H1 (cell line): ENCODE measurements at regions not wholly inside any gene's neighbourhood (a gene's known extent, or its start where the extent isn't known, plus 50 kb on each side); places are given as distances from the start of the nearest gene placed in this dataset.

Experiments used
- CTCF ChIA-PET: fragments of 300-600 bp; sonication (Branson Sonifier 250); formaldehyde crosslinking; loops from one replicate; lab custom pipeline; 2021; ENCODE audit not compliant: partially characterized antibody; lab: Charles Lee
- POLR2A ChIA-PET: fragments of 300-600 bp; sonication (Branson Sonifier 250); formaldehyde crosslinking; loops from one replicate; lab custom pipeline; 2021; ENCODE audit warnings: inconsistent platforms; ENCODE audit not compliant: partially characterized antibody; lab: Charles Lee
- DNase-seq, 2 experiments: peaks; one replicate each; pipeline versions ENCODE4 v3.0.0 to v3.0.0-alpha.2; 2010 to 2022; ENCODE audit warnings: low spot score in 2 of 2, low read depth in 1 of 2, mixed read lengths in 1 of 2
- FAIRE-seq: peaks from 2 replicates; lab custom pipeline; 2011; peaks lifted over from hg19 to GRCh38; lab: Jason Lieb, UNC
- H2AFZ ChIP-seq: 2 replicates; pipeline ENCODE4 v1.8.1; 2012; ENCODE audit warnings: low read length, inconsistent platforms
- H2AK5ac ChIP-seq: 2 replicates; pipeline ENCODE4 v1.6.1; 2013; ENCODE audit warnings: low read depth, low read length
- H2BK120ac ChIP-seq: replicated peaks from 2 replicates; pipeline ENCODE3; 2013; ENCODE audit warnings: low read depth, low read length, inconsistent platforms
- H2BK12ac ChIP-seq: 2 replicates; pipeline ENCODE4 v1.6.1; 2013; ENCODE audit warnings: low read depth, low read length
- H2BK15ac ChIP-seq: 2 replicates; pipeline ENCODE4 v1.6.1; 2013; ENCODE audit warnings: low read length
- H2BK20ac ChIP-seq: 2 replicates; pipeline ENCODE4 v1.6.1; 2013; ENCODE audit warnings: low read length
- H2BK5ac ChIP-seq: 2 replicates; pipeline ENCODE4 v1.6.1; 2013; ENCODE audit warnings: low read depth, low read length
- H3K14ac ChIP-seq: 2 replicates; pipeline ENCODE4 v1.6.1; 2013; ENCODE audit warnings: inconsistent platforms; ENCODE audit not compliant: insufficient read length
- H3K18ac ChIP-seq: 2 replicates; pipeline ENCODE4 v1.6.1; 2013; ENCODE audit warnings: low read length; ENCODE audit errors: extremely low read depth
- H3K23ac ChIP-seq: 2 replicates; pipeline ENCODE4 v1.6.1; 2013; ENCODE audit warnings: inconsistent platforms; ENCODE audit not compliant: insufficient read length
- H3K23me2 ChIP-seq: 2 replicates; pipeline ENCODE4 v1.6.1; 2013; ENCODE audit warnings: low read depth, low read length
- H3K27ac ChIP-seq: 2 replicates; pipeline ENCODE4 v1.6.1; 2011; ENCODE audit warnings: low read depth, low read length, inconsistent platforms
- H3K27me3 ChIP-seq, 4 experiments: replicated peaks in 1 of 4; 1 replicate in 1 of 4; 2 replicates in 3 of 4; pipeline versions ENCODE4 v1.6.1 to v1.8.1; 2011 to 2013; ENCODE audit warnings: low read length in 3 of 4, mild to moderate bottlenecking in 3 of 4, inconsistent platforms in 2 of 4, mixed read lengths in 2 of 4, moderate library complexity in 1 of 4; ENCODE audit not compliant: control insufficient read depth in 3 of 4, insufficient read depth in 3 of 4; ENCODE audit errors: extremely low read depth in 1 of 4
- H3K36me3 ChIP-seq, 4 experiments: 2 replicates each; pipeline versions ENCODE4 v1.6.1 to v1.8.1; 2011 to 2013; ENCODE audit warnings: mild to moderate bottlenecking in 4 of 4, low read length in 3 of 4, moderate library complexity in 2 of 4, control low read depth in 1 of 4, inconsistent platforms in 1 of 4; ENCODE audit not compliant: insufficient read depth in 4 of 4, control insufficient read depth in 2 of 4
- H3K4ac ChIP-seq: replicated peaks from 2 replicates; pipeline ENCODE3; 2013; ENCODE audit warnings: low read length, low read depth, mixed read lengths, inconsistent platforms; ENCODE audit not compliant: insufficient read length
- H3K4me1 ChIP-seq, 4 experiments: replicated peaks in 1 of 4; 1 replicate in 1 of 4; 2 replicates in 3 of 4; pipeline versions ENCODE4 v1.6.1 to v1.8.1; 2011 to 2013; ENCODE audit warnings: low read length in 3 of 4, inconsistent platforms in 2 of 4, mixed read lengths in 1 of 4; ENCODE audit not compliant: insufficient read depth in 4 of 4, control insufficient read depth in 3 of 4
- H3K4me2 ChIP-seq, 2 experiments: 2 replicates each; pipeline versions ENCODE4 v1.6.1 to v1.8.1; 2011 to 2013; ENCODE audit warnings: low read depth in 2 of 2, low read length in 2 of 2, control low read depth in 1 of 2, inconsistent platforms in 1 of 2, mild to moderate bottlenecking in 1 of 2; ENCODE audit not compliant: insufficient read depth in 1 of 2
- H3K4me3 ChIP-seq, 4 experiments: fragments of 200-600, 300-600 bp in 1 of 4; sonication (generic), shearing (Covaris generic), sonication (Bioruptor Twin) in 1 of 4; 2 replicates each; pipeline versions ENCODE4 v1.5.1 to v1.8.1; 2011 to 2016; ENCODE audit warnings: low read length in 4 of 4, low read depth in 3 of 4, control low read depth in 2 of 4, inconsistent platforms in 2 of 4, mild to moderate bottlenecking in 2 of 4, mixed read lengths in 1 of 4, moderate library complexity in 1 of 4; ENCODE audit not compliant: insufficient read depth in 2 of 4; ENCODE audit errors: extremely low read depth in 1 of 4
- H3K56ac ChIP-seq: replicated peaks from 2 replicates; pipeline ENCODE3; 2013; ENCODE audit warnings: low read depth, mild to moderate bottlenecking, mixed read lengths, low read length, inconsistent platforms; ENCODE audit not compliant: insufficient read length
- H3K79me1 ChIP-seq: 2 replicates; pipeline ENCODE4 v1.6.1; 2013; ENCODE audit warnings: low read depth, low read length, control low read depth
- H3K79me2 ChIP-seq, 2 experiments: 2 replicates each; pipeline versions ENCODE4 v1.6.1 to v1.8.1; 2012 to 2013; ENCODE audit warnings: low read length in 2 of 2, mild to moderate bottlenecking in 2 of 2, inconsistent platforms in 1 of 2; ENCODE audit not compliant: insufficient read depth in 2 of 2, control insufficient read depth in 1 of 2
- H3K9ac ChIP-seq, 4 experiments: replicated peaks in 1 of 4; 1 replicate in 1 of 4; 2 replicates in 3 of 4; pipeline versions ENCODE4 v1.6.1 to v1.8.1; 2011 to 2013; ENCODE audit warnings: low read depth in 3 of 4, low read length in 3 of 4, control low read depth in 2 of 4, mild to moderate bottlenecking in 2 of 4, moderate library complexity in 2 of 4, inconsistent platforms in 1 of 4; ENCODE audit errors: extremely low read depth in 1 of 4
- H3K9me3 ChIP-seq, 2 experiments: 2 replicates each; pipeline versions ENCODE4 v1.6.1 to v1.8.1; 2012 to 2013; ENCODE audit warnings: mild to moderate bottlenecking in 2 of 2, moderate library complexity in 2 of 2, control low read depth in 1 of 2, inconsistent platforms in 1 of 2, low read depth in 1 of 2, low read length in 1 of 2, mixed read lengths in 1 of 2; ENCODE audit not compliant: insufficient read depth in 2 of 2
- H4K20me1 ChIP-seq, 2 experiments: replicated peaks in 1 of 2; 2 replicates each; pipeline versions ENCODE3 to v1.8.1; 2011 to 2013; ENCODE audit warnings: inconsistent platforms in 2 of 2, low read length in 2 of 2, mild to moderate bottlenecking in 1 of 2; ENCODE audit not compliant: insufficient read depth in 2 of 2, control insufficient read depth in 1 of 2
- H4K5ac ChIP-seq: 2 replicates; pipeline ENCODE4 v1.6.1; 2013; ENCODE audit warnings: low read length, low read depth, mixed read lengths, inconsistent platforms; ENCODE audit not compliant: insufficient read length
- H4K8ac ChIP-seq: 2 replicates; pipeline ENCODE4 v1.8.0; 2013; ENCODE audit warnings: mild to moderate bottlenecking, moderate library complexity, low read length, inconsistent platforms; ENCODE audit not compliant: insufficient read depth; ENCODE audit errors: extremely low read depth
- H4K91ac ChIP-seq: replicated peaks from 2 replicates; pipeline ENCODE3; 2013; ENCODE audit warnings: low read length, mixed read lengths, inconsistent platforms; ENCODE audit not compliant: insufficient read length
- GABPA ChIP-seq: IDR thresholded peaks from 2 replicates; pipeline ENCODE4 v1.6.1; 2011; ENCODE audit warnings: mild to moderate bottlenecking, low read length, moderate library complexity, borderline replicate concordance; ENCODE audit not compliant: insufficient read depth
- JUND ChIP-seq: IDR thresholded peaks from 2 replicates; pipeline ENCODE4 v1.6.1; 2011; ENCODE audit warnings: mild to moderate bottlenecking, improper control_type of control experiment, low read length
- POLR2AphosphoS5 ChIP-seq: IDR thresholded peaks from 2 replicates; pipeline ENCODE4 v1.6.1; 2011; ENCODE audit warnings: low read depth, low read length
- POU5F1 ChIP-seq: IDR thresholded peaks from 2 replicates; pipeline ENCODE4 v1.6.1; 2011; ENCODE audit warnings: low read depth, mild to moderate bottlenecking, low read length, moderate library complexity
- RNF2 ChIP-seq: fragments of 200-900, 300-1000 bp; sonication (generic); IDR thresholded peaks from 2 replicates; pipeline ENCODE4 v1.7.1; 2016; ENCODE audit warnings: borderline replicate concordance, low read depth, mild to moderate bottlenecking, antibody characterized with exemption, low read length; ENCODE audit not compliant: poor library complexity, severe bottlenecking; ENCODE audit errors: missing control alignments
- SIX5 ChIP-seq: IDR thresholded peaks from 2 replicates; pipeline ENCODE4 v1.6.1; 2011; ENCODE audit warnings: mild to moderate bottlenecking, low read depth, low read length
- TEAD4 ChIP-seq: IDR thresholded peaks from 2 replicates; pipeline ENCODE4 v1.6.1; 2012; ENCODE audit warnings: low read depth, low read length, inconsistent platforms, mixed read lengths
- WGBS, 2 experiments: shearing (Covaris generic) in 1 of 2; methylation state at CpG; one replicate each; pipeline versions ENCODE4 v1.1.6 to v1.1.7; 2013 to 2015; ENCODE audit warnings: low lambda C conversion rate in 2 of 2, mixed read lengths in 2 of 2, inconsistent platforms in 1 of 2, low coverage in 1 of 2, missing lambda C conversion rate in 1 of 2; ENCODE audit not compliant: insufficient replicate concordance in 2 of 2, insufficient coverage in 1 of 2, insufficient read length in 1 of 2; ENCODE audit errors: extremely low coverage in 1 of 2, missing lambda C conversion rate in 1 of 2; 5-methylcytosine and 5-hydroxymethylcytosine counted together

GRCh38 chr3:87435926-87436620, 159.7 kb upstream of the POU1F1 start:
- H2BK15ac ChIP-seq, result no peak overlapping the region
- H2BK12ac ChIP-seq, result no peak overlapping the region
- no peak overlapping the region for H3K4me2 ChIP-seq
- no peaks in the 10 kb centered on the region for H4K20me1 ChIP-seq
- H3K4me1 ChIP-seq, result no peaks in the 10 kb centered on the region
- no peak overlapping the region for H2AK5ac ChIP-seq
- DNase-seq, result no peak
- H3K4me3 ChIP-seq, result no peak overlapping the region
- FAIRE-seq, result no peak
- no peak overlapping the region for H2AFZ ChIP-seq
- no peak overlapping the region for H4K8ac ChIP-seq
- H3K9me3 ChIP-seq, result no peaks in the 10 kb centered on the region
- H4K91ac ChIP-seq, result no peak overlapping the region
- no peak overlapping the region for H3K14ac ChIP-seq
- H3K79me1 ChIP-seq, result no peaks in the 10 kb centered on the region
- no peak overlapping the region for H3K27ac ChIP-seq
- POLR2A ChIA-PET, result no interaction called here
- no peak overlapping the region for H3K4ac ChIP-seq
- WGBS, 2 experiments, result 49% methylated on average over 5 of the region's 5 CpGs; no CpG with 5 or more reads in 1 of the 2 experiments
- H2BK120ac ChIP-seq, result no peak overlapping the region
- H3K36me3 ChIP-seq, result no peaks in the 10 kb centered on the region
- H4K5ac ChIP-seq, result no peak overlapping the region
- H2BK20ac ChIP-seq, result no peak overlapping the region
- no peaks in the 10 kb centered on the region for H3K23me2 ChIP-seq
- no peaks in the 10 kb centered on the region for H3K27me3 ChIP-seq
- CTCF ChIA-PET, result interaction anchor here (0.6 kb wide), 1 partner anchor 203 kb away, joined by 3 read pairs; no protein-coding TSS in a partner anchor
- no peak overlapping the region for H2BK5ac ChIP-seq
- no peaks in the 10 kb centered on the region for H3K79me2 ChIP-seq
- H3K56ac ChIP-seq, result no peak overlapping the region
- no peak overlapping the region for H3K18ac ChIP-seq
- H3K9ac ChIP-seq, result no peak overlapping the region
- no peak overlapping the region for H3K23ac ChIP-seq
- TF ChIP-seq RNF2, result no peak
- no peak for TF ChIP-seq POLR2AphosphoS5
- TF ChIP-seq POU5F1, result no peak
- no peak for TF ChIP-seq GABPA
- no peak for TF ChIP-seq SIX5
- no peak for TF ChIP-seq TEAD4
- TF ChIP-seq JUND, result no peak
